Neural crest cell (in vitro differentiated cells): ENCODE measurements at regions not wholly inside any gene's neighbourhood (a gene's known extent, or its start where the extent isn't known, plus 50 kb on each side); places are given as distances from the start of the nearest gene placed in this dataset.

Experiments
- DNase-seq: peaks from one replicate; pipeline ENCODE4 v3.0.0; 2021; ENCODE audit warnings: low read depth, mixed read lengths, low spot score
- H3K27ac Mint-ChIP-seq: one replicate; pipeline ENCODE4 v1.8.0; 2021; ENCODE audit warnings: mild to moderate bottlenecking, mixed read lengths; ENCODE audit not compliant: unreplicated experiment
- H3K27me3 Mint-ChIP-seq: 2 replicates; pipeline ENCODE4 v1.8.0; 2021; ENCODE audit warnings: low read depth, mild to moderate bottlenecking, mixed read lengths
- H3K36me3 Mint-ChIP-seq: 2 replicates; pipeline ENCODE4 v1.8.0; 2021; ENCODE audit warnings: low read depth, mild to moderate bottlenecking, mixed read lengths
- H3K4me1 Mint-ChIP-seq: 2 replicates; pipeline ENCODE4 v1.8.0; 2021; ENCODE audit warnings: mixed read lengths
- H3K4me3 Mint-ChIP-seq: one replicate; pipeline ENCODE4 v1.8.0; 2021; ENCODE audit warnings: mild to moderate bottlenecking, mixed read lengths
- H3K9me3 Mint-ChIP-seq: 2 replicates; pipeline ENCODE4 v1.8.0; 2021; ENCODE audit warnings: mixed read lengths
- TF ChIP-seq, protein P1 (sequence below): fragments of 200-600 bp; sonication (generic); conservative IDR thresholded peaks from 2 replicates; pipeline ENCODE4 v1.5.0; 2021; ENCODE audit warnings: antibody characterized with exemption, mild to moderate bottlenecking

DNA sequence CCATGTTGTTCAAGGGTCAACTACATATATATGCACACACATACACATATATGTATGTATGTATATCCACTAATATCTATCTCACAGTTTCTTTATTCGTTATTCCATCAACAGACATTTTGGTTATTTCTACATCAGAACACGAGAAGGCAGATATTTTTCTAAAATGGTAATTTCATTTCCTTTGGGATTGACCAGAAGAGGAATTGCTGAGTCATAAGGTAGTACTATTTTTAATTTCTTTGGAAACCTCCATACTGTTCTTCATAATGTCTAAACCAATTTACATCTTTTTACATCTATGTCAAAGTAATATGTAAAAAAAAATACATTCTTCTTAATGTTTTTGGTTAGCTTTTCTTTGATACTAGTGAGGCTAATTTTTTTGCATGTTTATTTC, 630.7 kb upstream of the GCFC2 start:
- no peak for DNase-seq
- Mint-ChIP-seq H3K4me1 (no peaks in the 10 kb centered on the region), H3K27ac (no peak overlapping the region), H3K27me3 (no peaks in the 10 kb centered on the region), H3K4me3 (no peak overlapping the region), H3K36me3 (peaks cover 1% of the 10 kb centered on the region), H3K9me3 (no peaks in the 10 kb centered on the region)
- TF ChIP-seq, protein P1, sequence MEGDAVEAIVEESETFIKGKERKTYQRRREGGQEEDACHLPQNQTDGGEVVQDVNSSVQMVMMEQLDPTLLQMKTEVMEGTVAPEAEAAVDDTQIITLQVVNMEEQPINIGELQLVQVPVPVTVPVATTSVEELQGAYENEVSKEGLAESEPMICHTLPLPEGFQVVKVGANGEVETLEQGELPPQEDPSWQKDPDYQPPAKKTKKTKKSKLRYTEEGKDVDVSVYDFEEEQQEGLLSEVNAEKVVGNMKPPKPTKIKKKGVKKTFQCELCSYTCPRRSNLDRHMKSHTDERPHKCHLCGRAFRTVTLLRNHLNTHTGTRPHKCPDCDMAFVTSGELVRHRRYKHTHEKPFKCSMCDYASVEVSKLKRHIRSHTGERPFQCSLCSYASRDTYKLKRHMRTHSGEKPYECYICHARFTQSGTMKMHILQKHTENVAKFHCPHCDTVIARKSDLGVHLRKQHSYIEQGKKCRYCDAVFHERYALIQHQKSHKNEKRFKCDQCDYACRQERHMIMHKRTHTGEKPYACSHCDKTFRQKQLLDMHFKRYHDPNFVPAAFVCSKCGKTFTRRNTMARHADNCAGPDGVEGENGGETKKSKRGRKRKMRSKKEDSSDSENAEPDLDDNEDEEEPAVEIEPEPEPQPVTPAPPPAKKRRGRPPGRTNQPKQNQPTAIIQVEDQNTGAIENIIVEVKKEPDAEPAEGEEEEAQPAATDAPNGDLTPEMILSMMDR, result no peak

- H3K36me3 Mint-ChIP-seq, result peaks cover 2% of the 10 kb centered on the region
- TF ChIP-seq, protein P1, result no peak
Measured at GRCh38 chr2:76332871-76333270, 622.2 kb upstream of the GCFC2 start.

GRCh38 chr2:76330865-76331264, 620.1 kb upstream of the GCFC2 start:
- no peaks in the 10 kb centered on the region for H3K27me3 Mint-ChIP-seq
- no peak for DNase-seq
- TF ChIP-seq, protein P1, result no peak
- no peak overlapping the region for H3K27ac Mint-ChIP-seq
- no peaks in the 10 kb centered on the region for H3K36me3 Mint-ChIP-seq
- H3K4me1 Mint-ChIP-seq, result peaks cover 4% of the 10 kb centered on the region
- peaks cover 8% of the 10 kb centered on the region for H3K9me3 Mint-ChIP-seq
- H3K4me3 Mint-ChIP-seq, result no peak overlapping the region

More at GRCh38 chr2:76332871-76333270, 622.2 kb upstream of the GCFC2 start:
- no peak overlapping the region for H3K27ac Mint-ChIP-seq
- DNase-seq, result no peak
- no peaks in the 10 kb centered on the region for H3K27me3 Mint-ChIP-seq
- H3K9me3 Mint-ChIP-seq, result peaks cover 8% of the 10 kb centered on the region
- peaks cover 4% of the 10 kb centered on the region for H3K4me1 Mint-ChIP-seq
- no peak overlapping the region for H3K4me3 Mint-ChIP-seq

- Mint-ChIP-seq H3K36me3 (no peaks in the 10 kb centered on the region), H3K9me3 (no peaks in the 10 kb centered on the region), H3K27ac (no peak overlapping the region), H3K27me3 (no peaks in the 10 kb centered on the region), H3K4me3 (no peak overlapping the region), H3K4me1 (peaks cover 4% of the 10 kb centered on the region)
- TF ChIP-seq, protein P1, result no peak
- no peak for DNase-seq
Measured at GRCh38 chr2:76326636-76327035, 615.9 kb upstream of the GCFC2 start.

- TF ChIP-seq, protein P1, result no peak
- Mint-ChIP-seq H3K4me3 (no peak overlapping the region), H3K27ac (no peak overlapping the region), H3K4me1 (no peaks in the 10 kb centered on the region), H3K27me3 (no peaks in the 10 kb centered on the region), H3K9me3 (peaks cover 4% of the 10 kb centered on the region), H3K36me3 (no peaks in the 10 kb centered on the region)
- no peak for DNase-seq
Measured at GRCh38 chr2:76323381-76323780, 612.7 kb upstream of the GCFC2 start.

- no peak for DNase-seq
- Mint-ChIP-seq H3K4me1 (no peaks in the 10 kb centered on the region), H3K9me3 (peaks cover 4% of the 10 kb centered on the region), H3K27ac (no peak overlapping the region), H3K4me3 (no peak overlapping the region), H3K36me3 (no peaks in the 10 kb centered on the region), H3K27me3 (no peaks in the 10 kb centered on the region)
- TF ChIP-seq, protein P1, result no peak
Measured at GRCh38 chr2:76320716-76321115, 610.0 kb upstream of the GCFC2 start.
